Eye (tissue), 1 donor: ENCODE measurements at regions not wholly inside any gene's neighbourhood (a gene's known extent, or its start where the extent isn't known, plus 50 kb on each side); places are given as distances from the start of the nearest gene placed in this dataset.

Source experiments
- DNase-seq: peaks from one replicate; pipeline ENCODE4 v3.0.0-alpha.2; 2015

DNA sequence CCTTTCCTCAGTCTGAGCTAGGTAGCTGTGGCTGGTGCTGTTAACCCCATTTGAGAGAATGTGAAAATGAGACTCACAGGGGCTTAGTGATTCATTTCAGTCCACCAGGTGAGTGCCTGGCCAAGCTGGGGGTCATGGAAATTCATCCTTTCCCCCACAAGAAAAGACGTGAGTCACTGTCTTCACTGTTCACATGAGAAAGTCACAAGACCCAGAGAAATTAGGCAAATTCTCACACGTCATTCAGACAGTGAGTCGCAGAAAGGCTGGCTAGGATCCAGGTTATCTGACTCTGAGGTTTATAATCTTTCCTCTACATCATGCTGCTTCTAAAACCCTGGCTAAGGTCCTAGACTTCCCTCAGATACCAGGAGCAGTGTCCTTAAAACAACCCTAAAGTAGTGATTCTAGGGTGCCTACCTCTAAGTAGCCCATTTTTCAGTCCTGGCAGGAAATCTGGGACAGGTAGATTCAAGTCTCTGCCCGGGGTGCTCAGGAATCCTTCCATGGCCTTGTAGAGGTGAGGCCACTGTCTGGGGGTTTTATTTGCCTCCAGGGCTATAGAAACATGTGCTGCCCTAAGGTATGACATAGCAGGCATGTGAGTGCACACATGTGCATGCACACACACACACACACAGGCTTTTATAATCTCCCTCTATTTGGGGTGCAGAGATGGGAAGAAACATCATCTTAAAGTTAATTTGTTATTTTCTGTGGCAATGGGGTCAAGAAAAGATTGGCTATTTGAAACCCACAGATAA lies 427.9 kb upstream of the CELF2 start:
- DNase-seq = peak; percentile 42

GRCh38 chr10:10591715-10592341 lies 425.8 kb upstream of the CELF2 start:
- peak; percentile 30 for DNase-seq

- no peak for DNase-seq
These were observed 421.4 kb upstream of the CELF2 start for GRCh38 chr10:10596256-10596655.

- DNase-seq = no peak
These were observed 419.4 kb upstream of the CELF2 start for GRCh38 chr10:10598297-10598696.

GRCh38 chr10:10600004-10600403 lies 417.7 kb upstream of the CELF2 start:
- no peak for DNase-seq

- peak; percentile 51 for DNase-seq
These were observed 412.1 kb upstream of the CELF2 start for GRCh38 chr10:10605551-10606081.

DNA sequence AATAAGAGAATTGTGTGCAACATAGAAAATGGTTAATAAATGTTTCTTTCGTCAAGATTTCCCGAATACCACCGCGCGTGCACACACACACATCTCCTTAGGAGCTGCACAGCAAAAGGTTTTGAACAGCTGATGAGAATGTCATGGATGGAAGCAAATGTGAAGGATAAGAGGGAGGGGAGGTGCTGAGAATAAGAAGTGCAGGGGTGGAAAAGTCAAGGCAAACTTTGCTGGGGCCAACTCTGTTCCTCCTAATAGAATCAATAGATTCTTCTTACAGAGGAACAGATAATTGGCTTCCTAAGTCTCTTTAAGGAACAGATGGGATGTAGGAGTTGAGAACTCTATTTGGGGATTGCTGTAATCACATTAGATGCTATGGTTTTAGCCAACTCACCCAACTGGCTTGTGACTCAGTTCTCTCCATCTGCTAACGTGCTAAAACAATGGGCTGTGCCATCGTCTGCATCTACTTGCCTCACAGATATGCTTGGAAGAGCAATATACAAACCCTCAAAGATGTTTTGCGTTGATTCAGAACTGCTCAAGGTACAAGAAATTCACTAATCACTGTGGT lies 408.2 kb upstream of the CELF2 start:
- no peak for DNase-seq

GRCh38 chr10:10610171-10610570 lies 407.5 kb upstream of the CELF2 start:
- DNase-seq = no peak

- DNase-seq = no peak
These were observed 405.5 kb upstream of the CELF2 start for GRCh38 chr10:10612151-10612550.

- no peak for DNase-seq
These were observed 403.9 kb upstream of the CELF2 start for GRCh38 chr10:10613656-10614244.

DNA sequence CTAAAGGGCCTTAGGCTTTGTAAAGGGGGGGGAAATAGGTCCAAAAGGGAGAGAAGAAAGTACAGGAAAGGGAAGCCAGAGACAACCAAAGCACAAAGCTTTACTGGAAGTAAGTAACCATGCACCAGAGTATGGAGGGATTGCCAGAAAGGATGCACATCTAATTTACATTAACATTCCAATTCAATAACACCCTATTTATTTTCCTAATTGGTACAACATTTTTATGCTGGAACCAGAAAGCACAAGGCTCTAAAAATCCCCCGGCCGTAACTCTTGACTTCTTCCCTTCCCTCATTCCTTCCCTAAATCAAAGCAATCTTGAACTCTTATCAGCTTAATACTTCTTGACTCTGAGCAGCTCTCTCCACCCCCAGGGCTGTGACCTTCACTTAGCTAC lies 400.0 kb upstream of the CELF2 start:
- no peak for DNase-seq

GRCh38 chr10:10618139-10618538 lies 399.5 kb upstream of the CELF2 start:
- DNase-seq = no peak

- DNase-seq = peak; percentile 30
These were observed 393.6 kb upstream of the CELF2 start for GRCh38 chr10:10623958-10624566.

- DNase-seq = peak; percentile 38
These were observed 393.1 kb upstream of the CELF2 start for GRCh38 chr10:10624567-10624962.

DNA sequence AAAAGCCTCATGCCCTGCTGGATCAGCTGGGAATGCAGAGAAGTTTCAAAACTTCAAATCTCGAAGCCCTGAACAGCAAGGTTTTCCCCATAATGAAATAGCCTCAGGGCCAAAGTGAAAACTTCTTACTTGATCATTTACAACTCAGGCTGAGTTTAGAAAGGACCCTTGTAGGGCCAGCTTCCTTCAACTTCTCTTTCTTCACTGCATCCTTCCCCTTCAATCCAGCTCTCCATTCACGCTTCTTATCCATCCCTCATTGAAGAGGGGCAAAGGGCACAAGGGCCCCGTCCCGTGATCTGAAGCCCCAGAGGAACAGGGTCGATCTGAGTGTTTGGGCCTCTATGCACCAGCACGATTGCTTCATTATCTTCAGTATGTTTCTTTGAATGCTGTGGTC lies 392.2 kb upstream of the CELF2 start:
- DNase-seq = no peak

- no peak for DNase-seq
These were observed 390.9 kb upstream of the CELF2 start for GRCh38 chr10:10626734-10627133.

DNA sequence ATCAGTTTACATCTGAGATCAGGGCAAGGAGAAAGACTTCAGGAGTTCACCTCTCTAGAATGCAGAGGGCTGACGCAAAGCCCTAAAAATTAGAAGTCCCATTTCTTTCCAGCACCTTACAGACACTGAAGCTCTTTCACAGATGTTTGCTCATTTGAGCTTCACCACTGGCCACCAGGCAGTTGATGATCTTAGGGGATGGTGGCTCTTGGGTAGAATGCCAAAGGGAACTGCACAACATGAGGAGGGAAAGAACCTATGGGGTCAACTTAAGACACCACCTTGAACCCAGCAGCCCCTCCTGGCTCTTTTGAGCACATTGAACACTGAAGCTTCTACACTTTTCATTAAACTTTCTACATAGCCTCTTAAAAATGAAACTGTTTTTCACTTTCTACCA lies 390.3 kb upstream of the CELF2 start:
- no peak for DNase-seq

GRCh38 chr10:10629512-10629911 lies 388.2 kb upstream of the CELF2 start:
- no peak for DNase-seq

DNA sequence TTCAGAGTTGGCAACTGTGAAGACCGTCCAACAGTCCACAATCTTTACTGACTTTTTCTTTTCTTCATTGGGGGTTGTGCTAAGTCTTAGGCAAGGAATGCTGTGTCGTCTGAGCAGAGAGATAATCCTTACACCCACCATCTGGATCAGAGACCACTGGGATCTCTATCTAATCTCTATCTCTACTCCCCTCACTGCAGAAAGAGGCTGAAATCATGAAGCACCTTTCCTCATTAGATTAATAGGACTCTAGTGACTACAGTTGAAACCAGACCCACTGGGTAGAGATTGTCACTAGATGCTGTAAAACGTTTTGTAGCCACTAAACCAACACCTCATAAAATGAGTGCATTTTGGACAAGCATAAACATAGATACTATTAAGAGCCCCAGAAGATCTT lies 387.4 kb upstream of the CELF2 start:
- no peak for DNase-seq

GRCh38 chr10:10630782-10631181 lies 386.9 kb upstream of the CELF2 start:
- DNase-seq = peak; percentile 57

DNA sequence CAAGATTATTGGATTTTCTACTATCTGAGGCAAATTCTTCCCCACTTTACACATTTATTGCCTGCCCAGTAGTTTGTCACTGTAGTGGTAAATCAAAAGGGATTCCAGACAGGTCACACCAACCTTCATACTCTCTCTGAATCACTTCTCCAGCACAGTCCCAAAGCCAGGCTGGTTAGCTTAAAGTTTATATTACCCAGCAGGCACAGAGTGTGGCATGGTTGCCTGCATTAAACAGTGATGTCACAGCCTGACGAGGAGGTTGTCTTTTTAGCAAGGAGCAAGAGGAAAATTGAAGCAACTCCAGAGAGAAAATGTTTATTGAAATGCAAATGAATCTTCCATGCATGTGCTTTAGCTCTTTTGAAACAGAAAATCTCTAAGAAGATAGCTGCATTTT lies 375.5 kb upstream of the CELF2 start:
- DNase-seq = no peak

- peak; percentile 27 for DNase-seq
These were observed 374.9 kb upstream of the CELF2 start for GRCh38 chr10:10642751-10643150.

- DNase-seq = peak; percentile 32
These were observed 373.5 kb upstream of the CELF2 start for GRCh38 chr10:10644008-10644646.
